Superior temporal gyrus (tissue), 1 donor: ENCODE measurements at regions not wholly inside any gene's neighbourhood (a gene's known extent, or its start where the extent isn't known, plus 50 kb on each side); places are given as distances from the start of the nearest gene placed in this dataset.

Experiments
- DNase-seq: peaks from one replicate; pipeline ENCODE4 v3.0.0-alpha.2; 2016; ENCODE audit errors: extremely low spot score

DNA sequence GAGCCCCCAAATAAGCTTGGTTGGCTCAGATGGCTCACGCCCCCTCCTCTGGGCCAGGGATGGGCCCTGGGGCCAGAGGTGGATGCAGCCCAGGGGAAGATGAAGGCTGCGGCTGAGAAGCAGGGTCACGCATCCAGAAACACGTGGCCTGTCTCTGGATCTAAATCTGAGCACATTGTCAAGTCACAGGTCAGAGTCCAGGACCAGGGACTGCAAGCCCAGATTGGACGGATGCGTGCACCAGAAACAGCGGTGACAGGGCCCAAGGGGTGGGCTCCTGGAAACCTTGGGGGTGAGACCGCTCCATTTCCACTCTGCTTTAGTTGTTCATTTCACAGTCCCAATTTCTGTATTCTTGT is 226.2 kb downstream of the ACKR3 start:
- DNase-seq = no peak

DNA sequence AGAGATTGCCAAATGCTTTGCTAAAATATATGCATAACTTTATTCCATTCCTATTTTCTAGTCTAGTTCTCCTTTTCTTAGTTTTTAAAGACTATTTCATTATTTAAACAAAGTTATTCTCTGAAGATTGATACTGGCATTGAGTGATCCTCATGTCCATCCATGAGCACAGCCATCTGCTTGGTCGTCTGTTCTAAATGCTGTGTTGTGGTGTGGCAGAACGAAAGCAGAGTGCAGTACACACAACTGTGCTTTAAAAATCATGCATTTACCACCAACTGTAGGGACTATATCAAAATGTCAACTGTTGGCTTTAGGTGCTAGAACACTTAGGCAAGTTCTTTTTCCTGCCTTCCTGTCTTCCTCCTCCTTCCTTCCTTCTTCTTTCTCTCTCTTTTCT is 226.6 kb downstream of the ACKR3 start:
- no peak for DNase-seq

DNA sequence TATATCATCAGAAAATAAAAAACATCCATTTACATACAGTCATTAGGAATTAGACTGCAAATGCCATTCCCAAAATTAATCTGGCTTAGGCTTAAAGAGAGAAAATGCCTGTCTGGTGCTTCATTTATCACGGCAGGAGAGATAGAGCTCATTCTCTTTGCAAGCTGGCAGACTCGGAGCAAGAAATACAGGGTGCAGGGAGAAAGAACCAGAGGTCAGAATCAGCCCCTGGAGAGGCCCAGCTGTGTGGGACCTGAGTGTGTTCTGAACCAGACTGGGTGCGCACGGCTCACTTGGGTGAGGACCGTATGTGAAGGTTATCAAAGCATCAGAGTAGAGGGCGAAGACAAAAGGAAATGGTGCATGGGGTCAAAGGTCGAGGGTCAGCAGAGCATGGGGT is 227.8 kb downstream of the ACKR3 start:
- no peak for DNase-seq

DNA sequence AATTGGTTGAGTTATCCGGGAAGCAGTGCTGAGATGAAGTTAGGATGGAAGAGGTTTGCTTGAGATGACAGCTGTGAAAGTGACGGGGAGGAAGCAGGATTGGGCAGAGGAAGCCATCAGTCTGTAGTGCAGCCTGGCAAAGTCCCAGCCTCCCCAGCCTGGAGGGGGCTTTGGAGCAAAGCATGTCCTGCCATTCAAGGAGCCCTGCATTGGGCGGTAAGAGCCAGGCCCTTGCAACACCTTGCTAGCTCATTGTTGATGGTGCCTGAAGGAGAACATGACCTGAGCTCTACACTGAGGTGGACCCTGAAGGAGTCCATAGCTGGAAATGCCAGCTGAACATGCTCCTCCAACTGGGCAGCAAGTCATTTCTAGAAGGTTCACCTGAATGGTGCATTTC is 228.9 kb downstream of the ACKR3 start:
- no peak for DNase-seq

DNA sequence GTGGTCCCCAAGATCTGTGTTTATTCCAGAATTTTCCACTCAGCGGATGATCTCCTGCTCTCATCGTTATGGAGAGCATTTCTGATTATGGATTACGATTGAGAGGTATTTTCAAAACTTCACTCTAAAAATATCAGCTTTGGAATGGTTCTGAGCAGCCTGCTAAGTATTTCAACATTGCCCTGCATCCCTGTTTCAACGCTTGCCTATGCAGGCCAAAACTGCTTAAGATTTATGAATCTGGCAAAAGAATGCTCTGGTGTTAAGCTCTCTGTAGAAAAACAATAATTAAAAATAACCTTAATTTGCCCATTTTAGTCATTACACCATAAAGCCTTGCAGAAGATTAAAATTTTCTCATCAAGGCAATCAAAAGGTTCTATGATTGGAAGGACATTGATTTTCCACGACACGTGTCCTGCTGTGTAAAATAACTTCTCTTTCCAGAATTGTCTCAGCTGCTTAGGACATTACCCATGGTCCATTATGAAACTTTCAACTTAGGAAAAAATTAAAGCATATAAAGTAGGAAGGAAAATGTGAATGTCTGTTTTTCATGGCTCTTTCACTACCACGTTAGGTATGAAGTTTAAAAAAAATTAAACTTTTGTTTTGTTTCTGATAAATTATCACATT is 229.9 kb downstream of the ACKR3 start:
- no peak for DNase-seq

DNA sequence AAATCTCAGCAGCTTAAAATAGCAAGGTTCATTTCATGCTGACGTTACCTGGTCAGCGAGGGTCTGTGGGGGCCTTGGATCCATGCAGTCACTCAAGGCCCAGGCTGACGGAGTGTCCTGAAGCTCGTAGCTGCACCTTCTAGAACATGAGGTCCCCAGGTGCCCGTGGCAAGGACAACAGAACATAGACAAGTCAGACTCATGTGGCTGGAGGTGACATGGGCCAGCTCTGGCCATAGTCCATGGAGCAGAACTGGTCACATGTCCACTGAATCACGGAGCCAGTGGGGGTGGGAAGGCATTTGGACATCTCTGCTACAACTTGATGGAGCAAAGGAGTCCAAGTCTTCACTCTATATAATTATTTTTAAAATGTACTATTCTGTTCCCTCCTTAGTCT is 233.2 kb downstream of the ACKR3 start:
- no peak for DNase-seq

DNA sequence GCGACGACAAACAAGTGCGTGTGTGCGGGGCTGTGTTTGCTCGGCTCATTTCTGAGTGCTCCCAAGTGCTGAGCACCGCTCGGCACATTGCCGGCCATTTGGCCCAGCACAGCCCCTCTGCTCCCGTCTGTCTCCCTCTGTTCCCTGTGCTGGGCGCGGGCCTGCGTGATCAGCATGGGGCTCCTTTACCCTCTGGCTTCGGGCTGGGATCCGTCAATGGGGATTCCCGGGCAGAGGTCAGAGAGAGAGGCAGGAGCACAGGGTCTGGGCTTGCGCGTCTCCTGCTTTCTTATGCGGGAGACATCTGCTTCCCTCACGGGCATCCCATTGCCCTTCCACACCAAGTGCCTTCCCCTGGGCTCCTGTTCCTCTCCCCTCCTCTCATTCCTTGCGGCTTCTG is 234.0 kb downstream of the ACKR3 start:
- DNase-seq = no peak

DNA sequence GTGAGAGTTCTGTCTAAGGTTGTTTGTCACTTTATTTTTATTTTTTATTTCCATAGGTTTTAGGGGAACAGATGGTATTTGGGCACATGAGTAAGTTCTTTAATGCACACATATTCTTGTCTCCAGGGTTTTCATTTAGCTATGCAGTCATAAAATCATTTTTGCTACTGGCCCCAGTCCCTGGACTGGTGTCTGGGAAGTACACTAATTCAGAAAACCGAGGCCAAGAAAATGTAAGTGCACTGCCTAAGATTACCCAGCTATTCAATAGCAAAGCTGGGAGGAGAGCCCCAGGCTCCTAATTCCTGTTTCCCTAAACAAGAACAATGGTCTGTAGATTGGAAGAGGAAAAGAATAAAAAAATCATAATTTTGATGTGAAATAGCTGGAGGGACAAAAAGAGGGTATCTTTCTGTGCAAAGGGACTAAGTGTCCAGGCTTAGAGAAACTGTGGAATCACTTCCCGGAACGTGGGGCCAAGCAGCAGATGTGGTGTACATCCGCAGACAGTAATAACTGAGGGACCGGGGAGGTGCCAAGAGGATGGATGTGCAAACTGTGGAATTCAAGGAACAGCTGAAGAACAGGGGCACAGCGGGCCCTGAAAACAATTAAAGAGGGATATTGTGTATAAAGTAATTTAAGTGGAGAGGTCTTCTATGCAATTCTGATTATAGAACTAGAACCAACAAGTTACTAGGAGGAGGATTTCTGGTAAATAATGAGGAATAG is 236.3 kb downstream of the ACKR3 start:
- DNase-seq = no peak

DNA sequence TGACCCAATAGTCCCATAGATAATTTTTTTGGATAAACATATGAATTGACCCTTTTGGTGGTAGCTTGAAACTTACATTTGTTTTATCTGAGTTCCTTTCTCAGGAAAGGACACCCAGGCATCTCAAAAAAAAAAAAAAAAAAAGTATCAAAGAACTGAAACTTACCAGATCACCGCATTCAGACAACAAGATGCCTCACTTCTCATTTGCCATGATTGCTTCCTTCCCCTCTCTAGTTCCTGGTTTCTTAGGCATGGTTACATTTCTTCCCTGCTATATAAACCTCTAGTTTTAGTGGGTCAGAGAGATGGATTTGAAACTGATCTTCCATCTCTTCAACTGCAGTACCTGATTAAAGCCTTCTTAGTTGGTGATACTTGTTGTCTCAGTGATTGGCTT is 240.1 kb downstream of the ACKR3 start:
- DNase-seq = no peak

DNA sequence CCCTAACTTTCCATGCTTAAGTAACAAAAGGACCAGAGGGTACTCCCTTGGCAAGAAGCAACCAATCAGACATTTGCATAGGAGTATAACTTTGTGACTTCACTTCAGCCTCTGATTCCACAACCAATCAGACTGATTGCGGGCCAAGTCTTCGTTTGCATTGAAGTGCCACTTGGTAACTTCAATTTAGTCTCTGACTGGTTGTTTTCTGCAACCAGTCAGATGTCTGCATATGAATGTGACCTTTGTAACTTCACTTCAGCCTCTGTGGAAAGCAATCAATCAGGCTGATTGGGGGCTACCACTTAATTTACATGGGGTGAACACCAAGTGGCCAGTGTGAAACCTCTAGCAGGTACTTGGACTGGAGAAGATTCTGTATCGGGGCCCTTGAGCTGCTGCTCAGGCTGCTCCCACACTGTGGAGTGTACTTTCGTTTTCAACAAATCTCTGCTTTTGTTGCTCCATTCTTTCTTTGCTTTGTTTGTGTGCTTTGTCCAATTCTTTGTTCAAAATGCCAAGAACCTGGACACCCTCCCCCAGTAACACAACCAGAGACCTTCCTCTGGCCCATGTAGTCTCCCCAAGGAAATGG is 241.5 kb downstream of the ACKR3 start:
- no peak for DNase-seq

DNA sequence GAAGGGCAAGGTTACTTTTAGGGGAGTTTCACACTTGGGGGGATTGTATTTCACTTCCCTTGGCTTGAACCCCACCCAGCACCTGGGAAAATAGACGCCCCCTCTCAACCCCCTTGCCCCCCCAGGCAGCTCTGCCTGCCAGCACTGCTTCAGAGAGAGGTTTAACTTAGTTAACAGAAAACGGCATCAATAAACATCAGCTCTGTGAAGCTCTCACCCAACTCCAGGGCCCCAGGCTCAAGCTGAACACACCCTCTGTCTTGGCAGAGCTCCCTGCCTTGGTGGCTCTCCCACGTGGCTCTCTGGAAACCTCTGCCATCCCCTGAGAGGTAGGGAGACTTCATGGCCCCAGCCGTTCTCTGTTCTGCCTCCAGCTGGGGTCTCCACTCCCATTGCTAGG is 244.1 kb downstream of the ACKR3 start:
- DNase-seq = no peak

DNA sequence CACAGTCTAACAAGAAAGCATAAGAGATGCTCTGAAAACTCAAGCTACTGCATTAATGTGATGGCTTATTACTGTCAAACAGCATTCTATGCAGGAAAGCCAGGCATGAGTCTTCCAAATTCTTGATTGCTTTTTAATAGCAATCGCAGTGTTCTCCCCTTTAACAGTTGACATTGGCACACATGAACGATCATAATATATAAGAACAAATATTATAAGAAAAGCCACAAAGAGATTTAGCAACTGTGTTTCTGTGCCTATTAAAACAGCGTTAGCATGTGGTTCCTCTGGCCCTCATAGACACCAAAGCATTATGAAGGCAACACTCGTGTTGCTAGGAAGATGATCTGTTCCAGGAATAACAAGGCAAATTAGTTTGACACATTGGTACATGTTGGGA is 245.0 kb downstream of the ACKR3 start:
- no peak for DNase-seq

DNA sequence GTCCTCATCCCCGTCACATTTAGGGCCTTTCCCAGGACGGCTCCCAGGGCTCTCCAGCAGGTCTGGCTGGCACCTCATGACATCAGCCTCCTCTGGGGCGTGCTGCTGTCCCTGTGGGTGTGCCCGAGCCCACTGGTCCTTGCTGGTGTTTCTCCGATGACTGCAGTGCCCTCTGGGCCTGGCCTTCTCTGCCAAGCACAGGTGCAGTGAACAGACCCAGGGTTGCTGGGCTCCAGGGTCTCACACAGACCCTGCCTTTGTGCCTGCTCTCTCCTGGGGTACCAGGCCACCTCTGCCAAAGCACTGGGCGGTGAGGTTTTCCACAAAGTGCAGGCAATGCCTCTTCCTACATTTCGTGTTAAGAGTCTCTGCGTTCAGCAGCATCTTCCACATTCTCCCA is 246.1 kb downstream of the ACKR3 start:
- no peak for DNase-seq

DNA sequence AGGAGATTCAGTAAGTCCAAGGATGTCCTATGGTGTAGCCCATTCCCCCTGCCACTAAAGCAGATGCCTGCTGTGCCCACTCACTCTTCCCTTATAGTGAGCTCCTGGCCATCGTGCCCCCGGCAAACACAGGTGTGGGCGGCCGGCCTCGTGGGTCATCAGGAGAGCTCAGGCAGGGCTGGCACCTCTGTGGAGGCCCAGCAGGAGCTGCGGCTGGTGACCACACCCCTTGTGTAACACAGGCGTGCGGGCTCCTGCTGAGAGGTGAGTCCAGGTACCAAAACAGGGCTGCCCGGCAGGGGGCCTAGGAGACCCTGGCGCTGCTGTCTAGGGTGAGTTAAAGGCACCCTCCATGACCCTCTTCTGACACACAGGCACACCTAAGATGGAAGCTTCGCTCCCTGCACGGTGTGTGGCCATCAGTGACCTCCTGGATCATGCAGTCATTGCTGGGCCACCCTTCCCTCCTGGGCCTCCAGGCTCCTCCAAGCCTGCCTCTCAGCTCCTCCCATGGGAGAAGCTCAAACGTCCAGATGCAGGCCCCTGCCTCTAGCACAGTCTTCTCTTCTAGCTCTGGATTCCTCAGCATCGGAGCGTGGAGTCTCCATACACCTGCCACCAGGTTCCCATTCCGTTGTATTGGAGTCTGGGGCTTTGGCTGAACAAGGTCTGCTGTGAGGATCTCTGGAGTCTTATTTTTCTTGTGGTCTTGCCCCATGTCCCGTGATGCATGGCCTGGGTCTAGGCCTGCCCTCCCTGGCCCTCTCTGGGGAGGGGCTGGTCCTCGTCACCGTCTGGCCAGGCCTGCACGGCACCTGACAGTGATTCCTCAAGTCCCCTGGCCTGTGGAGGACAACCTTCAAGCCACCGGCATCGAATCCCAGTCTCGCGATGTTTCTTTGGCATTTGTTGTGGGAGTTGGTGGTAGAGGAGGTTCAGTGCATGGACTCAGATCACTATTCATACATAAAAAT is 246.9 kb downstream of the ACKR3 start:
- no peak for DNase-seq

DNA sequence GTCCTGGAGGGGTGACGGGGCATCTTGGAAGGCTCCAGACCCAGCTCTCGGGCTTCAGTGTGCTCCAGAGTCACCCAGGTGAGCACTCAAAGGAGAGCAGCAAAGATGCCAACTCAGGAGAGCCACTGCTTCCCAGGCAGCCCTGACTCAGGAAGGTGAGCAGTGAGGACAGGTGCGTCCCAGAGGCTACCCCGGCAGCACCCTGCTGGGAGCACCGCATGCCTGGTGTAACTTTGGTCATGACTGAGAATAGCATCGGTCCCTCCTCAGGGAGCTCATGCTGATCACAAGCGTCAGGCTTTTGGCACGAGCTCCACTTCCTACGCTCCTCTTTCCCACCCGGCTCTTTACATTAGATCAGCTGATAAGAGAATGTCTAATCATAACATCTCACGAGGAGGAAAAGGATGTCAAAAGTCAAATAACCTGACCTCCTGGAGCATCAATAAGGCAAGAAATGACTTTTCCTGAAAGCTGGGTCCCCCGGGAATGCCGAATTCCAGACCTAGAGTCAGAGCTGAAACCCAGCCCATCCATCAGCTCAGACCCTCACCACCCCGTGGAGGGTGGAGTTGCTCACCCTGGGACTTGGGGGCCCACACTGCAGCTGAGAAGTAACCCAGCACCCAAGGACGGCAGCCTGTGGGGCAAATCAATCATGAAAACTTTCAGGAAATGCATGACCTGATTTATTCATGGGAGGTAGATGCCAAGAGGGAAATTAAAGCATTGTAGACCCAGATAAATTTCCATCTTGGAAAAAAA is 248.8 kb downstream of the ACKR3 start:
- DNase-seq = no peak

DNA sequence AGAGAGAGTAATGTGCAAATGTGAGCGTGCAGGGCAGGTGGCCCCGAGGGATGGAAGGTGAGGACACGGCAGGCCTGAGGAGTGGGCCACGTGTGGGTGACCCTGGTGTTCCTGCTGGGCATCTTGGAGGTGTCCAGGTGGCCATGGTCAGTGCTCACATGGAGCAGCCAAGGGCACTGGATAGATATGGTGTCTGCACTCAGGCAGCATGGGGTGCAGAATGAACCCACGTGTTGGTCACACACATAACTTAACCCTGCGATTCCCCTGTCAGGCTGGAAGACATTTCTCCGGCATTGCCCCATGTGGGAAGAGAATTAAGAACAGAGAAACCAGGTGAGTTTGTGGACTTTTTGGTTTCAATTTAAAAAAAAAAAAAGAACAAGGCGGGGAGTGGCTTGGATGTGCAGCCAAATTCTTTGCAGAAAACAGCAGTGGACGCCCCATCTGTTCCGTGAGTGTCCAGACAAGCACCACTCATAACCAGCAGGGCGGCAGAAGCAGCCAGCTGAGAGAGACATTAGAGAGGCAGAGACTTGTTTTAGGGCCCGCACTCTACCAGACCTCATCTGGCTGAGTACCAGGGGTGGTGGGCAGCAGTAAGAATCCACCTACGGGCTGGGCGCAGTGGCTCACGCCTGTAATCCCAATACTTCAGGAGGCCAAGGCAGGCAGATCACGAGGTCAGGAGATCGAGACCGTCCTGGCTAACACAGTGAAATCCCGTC is 249.8 kb downstream of the ACKR3 start:
- DNase-seq = no peak

DNA sequence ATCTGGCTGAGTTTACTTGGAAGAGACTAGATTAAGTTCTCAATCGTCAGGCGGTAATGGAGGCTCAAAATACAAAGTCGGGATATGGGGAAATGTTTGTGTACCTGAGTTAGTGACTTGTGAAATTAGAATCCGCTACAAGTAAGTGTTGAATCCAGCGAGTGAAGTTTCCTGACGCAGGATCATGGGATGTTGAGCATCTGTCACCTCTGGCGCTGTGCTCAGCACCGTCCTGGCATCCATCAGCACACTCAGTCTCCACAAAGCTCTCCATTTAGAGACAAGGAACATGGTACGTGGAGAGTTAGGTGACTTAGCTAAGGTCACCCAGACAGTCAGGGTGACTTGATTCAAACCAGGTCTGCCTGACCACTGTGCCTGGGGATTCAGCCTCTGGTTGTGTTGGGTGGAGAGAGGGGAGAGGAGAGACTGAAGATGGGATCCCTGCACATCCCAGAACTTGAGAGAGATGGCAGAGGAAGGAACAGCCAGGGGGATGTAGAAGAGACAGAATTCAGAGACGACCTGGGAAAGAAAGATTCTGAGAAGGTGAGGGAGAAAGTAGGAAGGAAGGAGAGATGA is 251.2 kb downstream of the ACKR3 start:
- DNase-seq = no peak

DNA sequence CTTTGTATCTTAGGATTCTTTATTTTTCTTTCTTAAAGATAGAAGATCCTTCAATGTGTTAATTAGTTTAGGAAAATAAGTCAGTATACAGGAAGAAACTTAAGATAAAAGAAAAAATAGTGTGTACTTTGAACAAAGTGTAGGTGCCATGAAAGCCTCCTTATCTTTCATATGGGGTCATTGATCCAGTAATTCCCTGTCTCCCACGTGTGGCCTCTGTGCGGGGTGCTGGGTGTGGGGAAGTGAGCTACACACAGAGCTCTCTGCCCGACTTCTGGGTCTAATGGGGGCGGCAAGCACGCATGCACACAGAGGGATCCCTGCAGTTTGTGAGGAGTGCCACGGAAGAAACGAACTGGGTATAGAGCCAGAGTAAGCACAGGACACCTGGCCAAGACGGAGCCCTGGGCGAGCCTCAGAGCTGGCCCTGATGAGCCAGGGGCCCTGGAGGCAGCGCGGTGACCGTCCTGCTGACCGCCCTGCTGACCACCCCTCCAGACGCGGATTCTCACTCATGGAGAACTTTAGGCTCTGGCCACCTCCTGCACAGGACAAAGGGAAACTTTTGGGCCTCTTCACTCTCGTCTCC is 253.5 kb downstream of the ACKR3 start:
- no peak for DNase-seq

DNA sequence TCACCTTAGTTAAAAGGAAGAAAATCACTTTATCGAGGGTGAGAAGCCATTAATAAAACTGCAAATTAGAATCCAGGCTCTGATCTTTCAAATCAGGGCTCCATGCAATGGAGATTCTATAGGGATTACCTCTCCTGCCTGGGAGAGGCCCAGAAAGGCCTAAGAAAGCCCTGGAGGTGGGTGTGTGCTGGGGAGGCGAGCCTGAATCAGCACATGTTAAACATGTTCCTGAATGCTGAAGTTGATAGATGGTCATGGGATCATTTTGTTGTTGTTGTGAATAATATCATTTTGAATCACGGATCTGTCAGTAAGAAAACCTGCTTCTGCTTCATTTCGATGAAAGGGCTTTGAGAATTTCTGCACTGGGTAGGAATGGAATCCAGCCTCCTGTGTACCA is 254.3 kb downstream of the ACKR3 start:
- no peak for DNase-seq

DNA sequence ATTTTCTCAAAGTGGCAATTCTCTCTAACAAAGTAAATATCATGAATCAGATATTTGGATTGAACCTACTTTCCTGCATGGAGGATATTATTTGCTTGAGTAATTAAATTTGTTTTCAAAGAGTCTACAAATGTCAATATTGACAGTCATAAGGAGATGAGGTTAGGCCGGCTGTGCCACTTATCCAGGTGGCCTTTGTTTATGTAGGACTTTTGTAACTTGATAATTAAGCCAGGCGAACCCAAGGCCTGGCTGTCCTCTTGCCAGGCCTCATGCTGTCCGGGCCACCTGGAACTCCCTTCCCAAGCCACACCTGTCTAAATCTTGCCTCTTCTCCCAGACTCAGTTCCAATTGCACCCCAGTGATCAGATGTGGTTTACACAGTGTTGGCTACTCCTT is 255.2 kb downstream of the ACKR3 start:
- DNase-seq = no peak
